ENCODE measurements at regions not wholly inside any gene's neighbourhood (a gene's known extent, or its start where the extent isn't known, plus 50 kb on each side); places are given as distances from the start of the nearest gene placed in this dataset.
A peak's percentile ranks its signal among the peaks of the same experiment; 100 is the strongest.
"Not testable (repeated sequence)": the region's sequence is repeated elsewhere in the genome, so short reads cannot be mapped to it uniquely, and the experiment has no call there.

DNA sequence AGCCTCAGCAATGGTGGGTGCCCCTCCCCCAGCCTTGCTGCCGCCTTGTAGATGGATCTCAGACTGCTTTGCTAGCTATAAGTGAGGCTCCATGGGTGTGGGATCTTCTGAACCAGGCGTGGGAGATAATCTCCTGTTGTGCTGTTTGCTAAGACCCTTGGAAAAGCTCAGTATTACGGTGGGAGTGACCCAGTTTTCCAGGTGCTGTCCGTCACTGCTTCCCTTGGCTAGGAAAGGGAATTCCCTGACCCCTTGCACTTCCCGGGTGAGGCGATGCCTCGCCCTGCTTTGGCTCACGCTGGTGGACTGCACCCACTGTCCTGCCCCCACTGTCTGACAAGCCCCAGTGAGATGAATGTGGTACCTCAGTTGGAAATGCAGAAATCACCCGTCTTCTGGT lies 411.2 kb downstream of the RAB38 start:
- H3K4me3 Mint-ChIP-seq; DNase-seq; H3K36me3 Mint-ChIP-seq (ENCODE audit: low read depth); POLR2A ChIA-PET; H3K27me3 Mint-ChIP-seq; H3K9me3 Mint-ChIP-seq; CTCF ChIA-PET; H3K27ac Mint-ChIP-seq; H3K4me1 Mint-ChIP-seq: not testable (repeated sequence)

DNA sequence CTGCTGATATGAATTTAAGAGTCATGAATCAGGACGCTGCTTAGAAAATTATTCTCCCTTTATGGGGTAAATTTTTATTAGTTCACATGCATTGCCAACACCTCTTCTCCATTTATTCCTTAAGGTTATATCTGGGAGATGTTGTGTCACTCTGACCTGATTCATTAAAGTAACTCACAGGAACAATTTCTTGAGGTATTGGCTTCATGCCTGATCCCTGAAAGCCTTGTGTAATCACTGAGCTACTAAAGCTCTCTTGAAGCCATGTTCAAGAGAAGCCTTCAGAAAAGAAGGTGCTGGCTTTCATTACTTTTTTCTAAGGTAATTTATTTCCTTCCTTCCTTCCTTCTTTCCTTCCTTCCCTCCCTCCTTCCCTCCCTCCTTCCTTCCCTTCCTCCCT lies 420.6 kb downstream of the RAB38 start:
- DNase-seq: no peak
- no peak overlapping the region for H3K27ac Mint-ChIP-seq
- no peaks in the 10 kb centered on the region for H3K4me1 Mint-ChIP-seq
- no peaks in the 10 kb centered on the region for H3K36me3 Mint-ChIP-seq (ENCODE audit: low read depth)
- H3K9me3 Mint-ChIP-seq: no peaks in the 10 kb centered on the region
- no peak overlapping the region for H3K4me3 Mint-ChIP-seq
- no peaks in the 10 kb centered on the region for H3K27me3 Mint-ChIP-seq
- POLR2A ChIA-PET: no interaction called here
- CTCF ChIA-PET: no interaction called here

DNA sequence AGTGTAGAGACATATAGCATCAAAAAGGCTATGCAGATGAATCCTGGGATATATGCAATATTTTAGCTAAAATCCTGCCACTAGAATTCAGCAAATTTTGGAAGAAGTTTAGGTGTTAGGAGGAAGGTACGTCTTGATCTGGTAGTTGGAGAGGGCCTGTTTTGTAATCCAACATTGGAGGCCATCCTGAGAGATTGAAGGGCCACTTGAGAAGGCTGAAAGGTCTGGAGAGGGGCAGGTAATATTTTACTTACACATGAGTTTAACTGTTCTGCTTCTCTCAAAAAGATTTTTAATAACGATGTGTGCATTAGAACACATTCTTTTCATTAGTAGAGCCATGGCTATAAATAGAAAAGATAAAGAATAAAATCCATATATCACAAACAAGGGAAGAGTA lies 422.1 kb downstream of the RAB38 start:
- no peaks in the 10 kb centered on the region for H3K36me3 Mint-ChIP-seq (ENCODE audit: low read depth)
- H3K27me3 Mint-ChIP-seq: no peaks in the 10 kb centered on the region
- no peak overlapping the region for H3K27ac Mint-ChIP-seq
- ChIA-PET POLR2A (no interaction called here), CTCF (no interaction called here)
- H3K9me3 Mint-ChIP-seq: no peaks in the 10 kb centered on the region
- no peaks in the 10 kb centered on the region for H3K4me1 Mint-ChIP-seq
- DNase-seq: no peak
- no peak overlapping the region for H3K4me3 Mint-ChIP-seq

DNA sequence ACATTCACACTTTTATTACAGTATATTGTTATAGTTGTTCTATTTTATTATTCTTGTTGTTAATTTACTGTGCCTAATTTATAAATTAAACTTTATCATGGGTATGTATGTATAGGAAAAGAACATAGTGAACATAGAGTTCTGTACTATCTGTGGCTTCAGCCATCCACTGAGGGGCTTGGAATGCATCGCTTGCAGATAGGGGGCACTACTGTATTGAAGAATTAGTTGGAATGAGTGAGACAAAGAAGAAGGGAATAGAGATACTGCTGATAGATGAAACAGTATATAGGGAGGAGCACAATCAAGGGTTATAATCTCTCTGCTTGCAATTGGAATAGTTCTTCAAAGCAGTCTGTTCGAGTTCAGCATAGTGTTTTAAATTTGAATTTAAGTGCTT lies 432.2 kb downstream of the RAB38 start:
- ChIA-PET POLR2A (no interaction called here), CTCF (no interaction called here)
- no peaks in the 10 kb centered on the region for H3K27me3 Mint-ChIP-seq
- H3K27ac Mint-ChIP-seq: no peak overlapping the region
- no peaks in the 10 kb centered on the region for H3K4me1 Mint-ChIP-seq
- DNase-seq: no peak
- H3K9me3 Mint-ChIP-seq: no peaks in the 10 kb centered on the region
- H3K36me3 Mint-ChIP-seq (ENCODE audit: low read depth): no peaks in the 10 kb centered on the region
- H3K4me3 Mint-ChIP-seq: no peak overlapping the region

DNA sequence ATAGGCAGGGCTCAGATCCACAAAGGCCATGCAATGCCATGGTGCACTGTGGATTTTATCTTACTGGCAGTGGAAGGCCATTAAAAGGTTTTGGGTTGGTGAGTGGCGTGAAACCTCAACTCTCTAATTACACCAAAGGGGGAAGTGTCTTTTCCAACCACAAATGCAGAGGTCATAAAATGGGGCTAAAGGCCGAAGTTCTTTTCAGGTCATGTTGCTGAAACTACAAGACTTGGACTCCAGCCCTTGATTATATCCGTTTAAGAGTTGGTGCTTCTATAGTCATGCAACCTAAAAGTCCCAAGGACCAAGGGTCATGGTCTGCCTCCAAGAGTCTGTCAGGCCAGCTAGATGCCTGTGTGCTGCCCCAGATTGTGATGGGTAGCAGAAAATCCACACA lies 434.3 kb downstream of the RAB38 start:
- H3K4me3 Mint-ChIP-seq: no peak overlapping the region
- H3K9me3 Mint-ChIP-seq: no peaks in the 10 kb centered on the region
- no peaks in the 10 kb centered on the region for H3K36me3 Mint-ChIP-seq (ENCODE audit: low read depth)
- H3K27me3 Mint-ChIP-seq: no peaks in the 10 kb centered on the region
- no peak overlapping the region for H3K27ac Mint-ChIP-seq
- CTCF ChIA-PET: no interaction called here
- DNase-seq: no peak
- H3K4me1 Mint-ChIP-seq: no peaks in the 10 kb centered on the region
- POLR2A ChIA-PET: no interaction called here

DNA sequence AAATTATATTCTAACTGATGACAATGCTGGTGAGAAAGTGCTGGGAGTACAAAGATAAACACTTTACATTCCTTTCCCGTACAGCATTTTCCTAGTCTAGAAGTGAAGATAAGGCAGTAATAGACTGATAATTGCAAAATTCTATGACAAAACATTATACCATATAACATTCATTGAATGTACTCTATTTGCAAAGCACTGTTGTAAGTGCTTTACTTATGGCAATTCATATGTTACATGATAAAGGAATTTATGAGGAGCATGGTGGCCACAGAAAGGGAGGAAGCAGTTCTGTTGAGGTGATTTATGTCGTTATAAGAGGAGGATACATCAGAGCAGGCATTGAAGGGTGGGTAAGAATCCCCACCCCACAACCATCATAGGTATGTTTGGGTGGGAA lies 434.8 kb downstream of the RAB38 start:
- H3K4me3 Mint-ChIP-seq: no peak overlapping the region
- POLR2A ChIA-PET: no interaction called here
- DNase-seq: no peak
- H3K4me1 Mint-ChIP-seq: no peaks in the 10 kb centered on the region
- H3K36me3 Mint-ChIP-seq (ENCODE audit: low read depth): no peaks in the 10 kb centered on the region
- H3K9me3 Mint-ChIP-seq: no peaks in the 10 kb centered on the region
- H3K27ac Mint-ChIP-seq: no peak overlapping the region
- no peaks in the 10 kb centered on the region for H3K27me3 Mint-ChIP-seq
- CTCF ChIA-PET: no interaction called here

DNA sequence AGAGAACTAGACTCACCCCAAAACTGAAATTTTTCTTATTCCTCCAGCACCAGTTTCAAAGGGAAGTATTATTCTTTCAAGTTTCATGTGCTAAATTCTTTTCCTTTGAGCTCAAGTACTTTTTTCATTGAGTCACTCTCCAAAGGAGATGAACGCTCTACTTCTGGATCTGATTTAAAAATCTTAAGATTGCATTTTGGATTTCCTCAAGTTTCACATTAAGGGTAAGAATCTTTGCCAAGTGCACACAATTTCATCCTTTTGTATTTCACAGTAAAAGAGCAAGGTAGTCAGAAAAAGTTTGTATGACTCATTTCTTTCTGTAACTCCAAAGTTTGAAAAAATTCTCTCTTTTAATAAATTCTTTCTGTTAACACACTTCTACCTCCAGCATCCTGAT lies 435.5 kb downstream of the RAB38 start:
- CTCF ChIA-PET: no interaction called here
- Mint-ChIP-seq H3K4me1 (no peaks in the 10 kb centered on the region), H3K36me3 (ENCODE audit: low read depth) (no peaks in the 10 kb centered on the region), H3K4me3 (no peak overlapping the region), H3K9me3 (no peaks in the 10 kb centered on the region), H3K27ac (no peak overlapping the region), H3K27me3 (no peaks in the 10 kb centered on the region)
- POLR2A ChIA-PET: no interaction called here
- DNase-seq: no peak

DNA sequence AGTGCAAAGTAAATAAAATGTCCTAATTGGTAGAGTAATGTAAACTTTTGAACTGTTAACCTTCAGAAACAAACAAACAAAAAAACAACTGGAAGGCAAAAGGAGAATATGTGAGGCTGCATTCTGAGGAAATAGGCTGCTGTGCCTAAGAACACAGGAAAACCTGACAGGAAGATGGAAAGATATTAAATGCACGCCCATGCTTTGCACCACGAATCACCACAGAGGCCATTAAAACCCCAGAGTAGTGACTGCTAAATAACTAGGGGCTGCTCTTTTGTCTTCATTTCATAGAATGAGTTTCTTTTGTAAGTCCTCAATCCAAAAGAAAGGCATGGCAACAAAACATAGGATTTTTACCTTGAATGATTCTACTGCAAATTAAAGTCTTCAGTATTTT lies 436.0 kb downstream of the RAB38 start:
- no peak overlapping the region for H3K4me3 Mint-ChIP-seq
- POLR2A ChIA-PET: no interaction called here
- H3K9me3 Mint-ChIP-seq: no peaks in the 10 kb centered on the region
- DNase-seq: no peak
- no peak overlapping the region for H3K27ac Mint-ChIP-seq
- H3K36me3 Mint-ChIP-seq (ENCODE audit: low read depth): no peaks in the 10 kb centered on the region
- CTCF ChIA-PET: no interaction called here
- no peaks in the 10 kb centered on the region for H3K27me3 Mint-ChIP-seq
- H3K4me1 Mint-ChIP-seq: no peaks in the 10 kb centered on the region

DNA sequence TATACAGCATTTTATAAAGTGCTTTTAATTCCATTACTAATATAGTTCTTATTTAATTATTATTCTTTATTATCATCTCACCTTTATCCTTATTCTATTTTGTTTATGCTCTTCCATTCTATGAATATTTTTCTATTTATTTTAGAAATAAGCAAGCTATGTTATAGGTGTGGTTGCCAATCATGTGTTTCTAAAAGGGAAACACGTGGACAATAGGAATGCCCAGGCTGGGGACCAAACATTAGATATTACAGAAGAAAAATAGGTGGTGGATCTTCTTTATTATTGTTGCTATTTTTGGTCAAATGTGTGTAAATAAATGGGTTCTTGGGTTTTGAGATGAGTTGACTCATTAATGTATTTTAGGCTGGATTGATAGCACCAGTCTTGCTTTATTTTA lies 438.3 kb downstream of the RAB38 start:
- Mint-ChIP-seq H3K27me3 (no peaks in the 10 kb centered on the region), H3K4me3 (no peak overlapping the region), H3K27ac (no peak overlapping the region), H3K9me3 (no peaks in the 10 kb centered on the region), H3K36me3 (ENCODE audit: low read depth) (no peaks in the 10 kb centered on the region), H3K4me1 (no peaks in the 10 kb centered on the region)
- DNase-seq: no peak
- ChIA-PET POLR2A (no interaction called here), CTCF (no interaction called here)

DNA sequence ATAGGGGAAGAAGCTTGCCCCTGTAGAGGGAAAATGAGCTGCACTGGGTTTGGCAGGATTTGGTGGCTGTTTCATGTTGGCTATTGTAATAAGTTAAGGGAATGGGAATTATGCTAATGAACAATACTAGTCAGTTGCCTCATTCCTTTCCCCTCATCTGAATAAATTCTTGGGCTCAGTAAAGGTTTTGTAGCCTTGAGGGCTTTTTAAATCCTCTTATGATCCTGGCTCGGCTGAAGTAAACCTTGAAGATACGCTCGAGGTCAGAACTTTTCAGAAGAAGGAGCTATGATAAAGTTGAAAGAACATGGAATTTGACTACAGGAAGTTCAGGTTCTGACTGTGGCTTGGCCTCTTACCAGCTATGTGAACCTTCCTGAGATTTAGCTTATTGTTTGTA lies 448.7 kb downstream of the RAB38 start:
- no peak overlapping the region for H3K27ac Mint-ChIP-seq
- H3K4me3 Mint-ChIP-seq: no peak overlapping the region
- no peaks in the 10 kb centered on the region for H3K9me3 Mint-ChIP-seq
- H3K4me1 Mint-ChIP-seq: no peaks in the 10 kb centered on the region
- ChIA-PET CTCF (no interaction called here), POLR2A (no interaction called here)
- no peaks in the 10 kb centered on the region for H3K27me3 Mint-ChIP-seq
- H3K36me3 Mint-ChIP-seq (ENCODE audit: low read depth): no peaks in the 10 kb centered on the region
- DNase-seq: no peak

DNA sequence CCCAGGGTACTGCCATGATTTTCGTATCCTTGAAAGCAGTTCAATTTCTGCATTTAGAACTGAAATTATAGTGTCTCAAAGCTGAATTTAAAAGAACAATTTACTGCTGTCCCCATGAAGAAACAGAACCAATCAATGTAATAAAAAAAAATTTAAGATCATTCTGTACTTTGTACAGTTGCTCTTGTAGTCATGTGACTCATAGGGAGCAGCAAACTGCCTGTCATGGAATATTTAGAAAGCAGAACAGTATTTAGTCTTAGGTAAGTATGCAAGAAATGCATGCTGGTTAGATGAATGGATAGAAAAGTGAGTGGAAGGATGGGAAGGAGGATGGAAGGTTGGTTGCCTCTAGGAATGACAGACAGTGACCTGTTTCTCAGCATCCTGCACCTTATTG lies 450.9 kb downstream of the RAB38 start:
- no peaks in the 10 kb centered on the region for H3K4me1 Mint-ChIP-seq
- ChIA-PET POLR2A (no interaction called here), CTCF (no interaction called here)
- no peaks in the 10 kb centered on the region for H3K36me3 Mint-ChIP-seq (ENCODE audit: low read depth)
- no peak overlapping the region for H3K4me3 Mint-ChIP-seq
- no peak overlapping the region for H3K27ac Mint-ChIP-seq
- H3K27me3 Mint-ChIP-seq: no peaks in the 10 kb centered on the region
- DNase-seq: no peak
- no peaks in the 10 kb centered on the region for H3K9me3 Mint-ChIP-seq

DNA sequence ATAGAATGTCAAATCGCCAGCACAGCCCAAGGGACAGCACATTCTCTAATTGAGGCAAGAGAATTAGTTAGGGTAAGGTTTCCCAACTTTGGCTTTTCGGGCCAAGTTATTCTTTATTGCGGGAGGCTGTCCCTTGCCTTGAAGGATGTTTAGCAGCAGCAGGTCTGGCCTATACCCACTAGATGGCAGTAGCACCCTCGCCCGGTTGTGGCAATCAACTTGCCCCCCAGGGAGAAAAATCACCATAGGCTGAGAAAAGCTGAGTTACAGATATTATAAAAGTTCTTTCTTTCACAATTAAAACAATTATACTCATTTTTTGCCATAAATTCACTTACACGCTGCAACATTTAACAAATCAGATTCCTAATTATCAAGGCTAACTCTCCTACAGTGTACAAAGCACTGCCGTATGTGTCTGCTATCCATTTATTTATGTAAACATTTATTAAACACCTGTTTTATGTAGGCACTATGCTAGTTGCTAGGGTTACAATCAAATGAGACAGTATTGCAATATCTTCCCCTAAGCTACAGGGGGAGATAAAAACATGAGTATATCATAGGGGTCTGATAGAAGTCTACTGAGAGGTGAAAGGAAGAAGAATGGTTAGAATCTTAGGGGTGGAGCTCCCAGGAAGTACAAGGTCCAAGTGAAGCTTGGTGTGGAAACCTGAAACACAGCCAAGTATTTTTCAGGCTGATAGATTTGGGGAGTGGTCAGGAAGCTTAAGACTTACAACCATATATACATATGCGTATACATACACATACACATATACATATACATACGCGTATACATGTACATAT lies 452.3 kb downstream of the RAB38 start:
- Mint-ChIP-seq H3K4me3 (no peak overlapping the region), H3K4me1 (no peaks in the 10 kb centered on the region), H3K27ac (no peak overlapping the region), H3K36me3 (ENCODE audit: low read depth) (no peaks in the 10 kb centered on the region), H3K27me3 (no peaks in the 10 kb centered on the region), H3K9me3 (no peaks in the 10 kb centered on the region)
- DNase-seq: peak; percentile 11
- CTCF ChIA-PET: no interaction called here
- POLR2A ChIA-PET: no interaction called here

DNA sequence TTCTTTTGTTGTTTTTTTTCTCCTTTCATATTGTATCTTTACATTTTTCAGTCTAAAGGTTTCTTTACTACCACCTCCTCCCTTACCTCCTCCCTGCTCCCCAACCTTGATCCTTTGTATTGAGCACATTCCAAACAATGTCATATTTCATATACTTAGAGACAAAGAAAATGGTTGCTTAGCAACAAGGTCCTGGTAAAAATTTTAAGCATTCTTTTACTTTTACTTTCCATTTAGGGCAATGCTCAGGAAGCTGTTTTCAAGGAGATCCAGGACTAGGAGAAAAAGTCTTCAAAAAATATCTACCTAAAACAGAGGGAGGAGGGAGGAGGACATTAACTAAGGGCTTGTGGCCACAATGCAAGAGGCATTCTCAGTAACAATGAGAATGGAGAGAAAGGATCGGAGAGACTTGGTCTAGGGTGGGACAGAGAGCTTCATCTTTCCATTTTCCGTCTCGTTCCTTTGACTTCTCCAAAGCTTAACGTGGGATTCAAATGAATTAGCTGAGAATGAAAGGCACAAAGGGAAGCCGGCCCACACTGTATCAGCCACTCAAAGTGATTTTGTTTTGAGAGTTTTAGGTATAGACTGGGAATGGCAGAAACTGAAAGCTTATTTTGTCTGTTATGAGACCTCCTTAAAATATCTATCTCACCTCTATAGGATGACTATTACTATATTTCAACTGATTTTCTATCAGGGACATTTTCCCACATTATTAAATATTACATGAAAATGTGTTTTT lies 455.7 kb downstream of the RAB38 start:
- Mint-ChIP-seq H3K36me3 (ENCODE audit: low read depth) (no peaks in the 10 kb centered on the region), H3K27ac (no peak overlapping the region), H3K4me3 (no peak overlapping the region), H3K27me3 (no peaks in the 10 kb centered on the region), H3K9me3 (no peaks in the 10 kb centered on the region), H3K4me1 (no peaks in the 10 kb centered on the region)
- ChIA-PET POLR2A (no interaction called here), CTCF (interaction anchor here (1.2 kb wide), 1 partner anchor 36 kb away, joined by 3 read pairs; no protein-coding TSS in a partner anchor)
- no peak for DNase-seq

DNA sequence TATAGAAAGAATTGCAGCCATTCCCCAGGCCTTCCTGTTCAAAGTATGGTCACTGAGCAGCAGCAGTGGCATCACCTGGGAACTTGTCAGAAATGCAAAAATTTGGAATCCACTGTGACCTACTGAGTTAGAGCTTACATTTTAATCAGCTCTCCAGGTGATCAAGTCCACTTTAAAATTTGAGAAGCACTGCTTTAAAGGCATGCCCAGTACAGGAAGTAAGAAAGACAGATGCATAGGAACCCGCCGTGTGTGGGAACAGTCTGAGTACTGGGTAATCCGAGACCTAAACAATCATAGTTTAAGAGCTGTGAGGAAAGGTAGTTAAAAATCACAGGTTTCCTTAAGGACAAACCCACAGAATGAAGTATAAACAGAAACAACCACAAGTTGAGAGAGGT lies 462.4 kb downstream of the RAB38 start:
- ChIA-PET CTCF (no interaction called here), POLR2A (no interaction called here)
- DNase-seq: no peak
- Mint-ChIP-seq H3K4me3 (no peak overlapping the region), H3K27me3 (no peaks in the 10 kb centered on the region), H3K36me3 (ENCODE audit: low read depth) (no peaks in the 10 kb centered on the region), H3K9me3 (no peaks in the 10 kb centered on the region), H3K27ac (no peak overlapping the region), H3K4me1 (no peaks in the 10 kb centered on the region)

Measured in activated CD4-positive, alpha-beta T cell treated with anti-CD3 and anti-CD28 coated beads, Interleukin-2, amount 10 ng/mL, durations not matched to agents 7 days and 5 days (primary cell).